ENCODE measurements at regions not wholly inside any gene's neighbourhood (a gene's known extent, or its start where the extent isn't known, plus 50 kb on each side); places are given as distances from the start of the nearest gene placed in this dataset.

- TF ChIP-seq NCOA2 (IDR thresholded peaks at IDR 0.05; ENCODE audit: partially characterized antibody in 2 of 2) (no peak), ZNF232 (CRISPR knock-in tag; IDR thresholded peaks at IDR 0.05) (no peak), PHF21A (IDR thresholded peaks at IDR 0.05; ENCODE audit: borderline replicate concordance, low read depth) (no peak), LEF1 (IDR thresholded peaks at IDR 0.05) (no peak), VEZF1 (CRISPR knock-in tag; IDR thresholded peaks at IDR 0.05) (no peak), TCF7 (IDR thresholded peaks at IDR 0.05; ENCODE audit: borderline replicate concordance) (no peak), THRAP3 (IDR thresholded peaks at IDR 0.05; ENCODE audit: borderline replicate concordance) (no peak), SP2 (IDR thresholded peaks at IDR 0.05; ENCODE audit: extremely low read depth, low read depth, low read length, poor library complexity, severe bottlenecking) (no peak), MCM2 (IDR thresholded peaks at IDR 0.05; ENCODE audit: low read depth) (no peak), NR2F6 (CRISPR knock-in tag; IDR thresholded peaks at IDR 0.05) (no peak), ARID2 (IDR thresholded peaks at IDR 0.05) (no peak), MXD1 (CRISPR knock-in tag; IDR thresholded peaks at IDR 0.05; ENCODE audit: borderline replicate concordance, poor library complexity, severe bottlenecking) (no peak), PATZ1 (CRISPR knock-in tag; IDR thresholded peaks at IDR 0.05; ENCODE audit: borderline replicate concordance) (no peak), FOXP1 (CRISPR knock-in tag; IDR thresholded peaks at IDR 0.05) (no peak), MIER1 (IDR thresholded peaks at IDR 0.05; ENCODE audit: low read depth) (no peak), PHF8 (IDR thresholded peaks at IDR 0.05; ENCODE audit: borderline replicate concordance, low read length) (no peak), CAMTA2 (CRISPR knock-in tag; conservative IDR thresholded peaks at IDR 0.05) (no peak), SMARCC2 (IDR thresholded peaks at IDR 0.05; ENCODE audit: low read depth) (no peak)
- intact Hi-C loops (cut with micrococcal nuclease) (no loop called here), in situ Hi-C loops (cut with MboI) (no loop called here)
- FAIRE-seq (no peak), DNase-seq (ENCODE audit: extremely low read depth in 1 of 4, low spot score in 3 of 4) (no peak), ATAC-seq (no peak)
- H3K4me3 ChIP-seq: no peak overlapping the region
- H3K27me3 ChIP-seq (ENCODE audit: control insufficient read depth in 2 of 2, insufficient read depth in 2 of 2, low read length in 2 of 2): no peaks in the 10 kb centered on the region
- H2AFZ ChIP-seq (ENCODE audit: low read depth, low read length): no peak overlapping the region
- BruUV-seq (replicated peaks): no TSS peak
- CTCF ChIA-PET (ENCODE audit: low intra/inter-chr PET ratio): no interaction called here
- POLR2A ChIA-PET: no interaction called here
- no peaks in the 10 kb centered on the region for H3K9me3 ChIP-seq (replicated peaks; ENCODE audit: control insufficient read depth, insufficient read depth, low read depth, low read length)
- no peaks in the 10 kb centered on the region for H3K79me2 ChIP-seq (ENCODE audit: control insufficient read depth, insufficient read depth, low read length)
- no peaks in the 10 kb centered on the region for H3K36me3 ChIP-seq (ENCODE audit: control insufficient read depth, insufficient read depth, low read length)
- H3K27ac ChIP-seq (ENCODE audit: extremely low read depth, low read depth, low read length): no peak overlapping the region
- 10% methylated on average over 1 of the region's 1 CpG for WGBS (ENCODE audit: insufficient coverage, low coverage, missing lambda C conversion rate)
- H3K4me2 ChIP-seq (ENCODE audit: insufficient read depth, low read length): no peak overlapping the region
- H4K20me1 ChIP-seq (replicated peaks; ENCODE audit: control insufficient read depth, insufficient read depth, low read length): no peaks in the 10 kb centered on the region
- H3K9me1 ChIP-seq (ENCODE audit: control insufficient read depth, insufficient read depth, low read length): no peaks in the 10 kb centered on the region
- peaks cover 0 to 5% of the 10 kb centered on the region in 2 experiments; a peak in 2 of 5 replicates for H3K4me1 ChIP-seq (replicated peaks in 1 of 2; ENCODE audit: control insufficient read depth in 2 of 2, insufficient read depth in 2 of 2, low read length in 2 of 2)
- no peak overlapping the region for H3K9ac ChIP-seq (ENCODE audit: insufficient read depth in 1 of 2, low read depth in 2 of 2, low read length in 2 of 2)
Measured at GRCh38 chr2:187215532-187216240, 232.4 kb downstream of the CALCRL start.

Measured in K562 (cell line).